Stomach (tissue), 4 donors: ENCODE measurements at regions not wholly inside any gene's neighbourhood (a gene's known extent, or its start where the extent isn't known, plus 50 kb on each side); places are given as distances from the start of the nearest gene placed in this dataset.

Source experiments
- CTCF ChIP-seq, 7 experiments: fragments of 450-650 bp in 4 of 7; fragments of 200-600 bp in 3 of 7; sonication (generic) in 3 of 7; IDR thresholded peaks; one replicate each; pipeline ENCODE4 v1.5.1; 2016 to 2019; ENCODE audit warnings: antibody characterized with exemption in 7 of 7, control low read depth in 2 of 7, mild to moderate bottlenecking in 1 of 7
- POLR2A ChIP-seq, 4 donors: fragments of 450-650 bp; IDR thresholded peaks; one replicate each; pipeline ENCODE4 v1.6.1; 2016; ENCODE audit warnings: antibody characterized with exemption in 4 of 4, control low read depth in 2 of 4, mild to moderate bottlenecking in 1 of 4, moderate library complexity in 1 of 4

DNA sequence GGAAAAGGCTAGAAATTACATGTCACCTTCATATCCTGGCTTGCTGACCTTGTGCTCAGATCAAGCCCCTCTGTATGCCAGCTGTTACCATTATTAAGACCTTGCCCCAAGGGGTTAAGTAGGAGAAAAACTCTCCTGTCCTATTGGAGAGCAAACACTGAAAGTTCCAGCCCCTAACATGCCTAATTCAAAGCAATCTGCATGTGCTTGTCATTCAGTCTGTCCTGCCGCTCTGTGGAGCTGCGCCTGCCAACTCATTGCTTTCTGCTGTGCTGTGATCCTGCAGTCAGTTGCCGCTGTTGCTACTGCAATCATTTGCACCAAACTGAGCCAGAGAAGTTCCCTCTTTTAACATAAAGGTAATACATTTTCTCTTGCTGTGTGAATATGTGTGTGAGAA lies 113.4 kb downstream of the DISP1 start:
- TF ChIP-seq CTCF (IDR thresholded peaks at IDR 0.05) (no peak), POLR2A (IDR thresholded peaks at IDR 0.05) (no peak)
